COLO829 (cell line): ENCODE measurements at regions not wholly inside any gene's neighbourhood (a gene's known extent, or its start where the extent isn't known, plus 50 kb on each side); places are given as distances from the start of the nearest gene placed in this dataset.

ENCODE experiments used
- DNase-seq: peaks from one replicate; pipeline ENCODE4 v3.0.0; 2012; ENCODE audit warnings: low spot score

DNA sequence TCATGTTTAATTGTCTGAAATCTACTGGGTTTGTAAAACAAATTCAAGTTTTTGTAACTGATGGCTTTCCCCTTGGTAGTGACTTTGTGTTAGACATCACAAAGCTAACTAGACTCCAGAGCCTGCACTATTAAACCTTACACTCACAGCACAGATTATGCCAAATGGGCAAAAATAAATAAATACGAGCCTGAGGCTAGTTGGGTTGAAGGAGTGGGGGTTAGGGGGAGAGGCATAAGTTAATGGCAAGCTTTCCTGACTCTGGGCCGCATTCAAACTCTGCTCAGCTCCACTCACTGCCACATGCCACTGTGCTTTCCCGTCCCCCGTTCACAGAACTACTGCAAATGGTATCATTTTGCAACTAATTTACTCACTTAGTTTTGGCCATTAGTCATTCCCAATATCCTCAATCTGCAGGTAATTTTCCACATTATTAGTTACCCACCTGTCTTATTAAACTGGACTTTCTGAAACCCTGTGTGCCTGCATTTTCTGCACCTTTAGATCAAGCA is 1079.9 kb upstream of the PIK3C3 start:
- no peak for DNase-seq

DNA sequence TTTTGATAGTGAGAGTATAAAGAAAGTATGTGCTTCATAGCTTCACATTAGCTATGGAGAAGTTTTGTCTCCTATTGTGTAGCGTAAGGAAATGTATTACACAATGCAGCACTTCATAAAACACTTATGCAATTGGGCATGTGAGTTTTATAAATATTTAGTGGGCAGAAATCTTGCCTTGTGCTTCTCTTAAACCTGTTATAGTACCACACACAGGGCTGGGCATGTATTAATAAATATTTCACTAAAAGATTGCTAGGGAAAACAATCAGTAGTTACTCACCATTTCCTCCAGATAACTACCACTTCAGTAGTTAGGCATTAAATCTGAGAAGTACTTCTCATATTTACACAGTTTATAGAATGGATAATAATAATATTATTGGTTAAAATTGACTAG is 1080.8 kb upstream of the PIK3C3 start:
- no peak for DNase-seq

DNA sequence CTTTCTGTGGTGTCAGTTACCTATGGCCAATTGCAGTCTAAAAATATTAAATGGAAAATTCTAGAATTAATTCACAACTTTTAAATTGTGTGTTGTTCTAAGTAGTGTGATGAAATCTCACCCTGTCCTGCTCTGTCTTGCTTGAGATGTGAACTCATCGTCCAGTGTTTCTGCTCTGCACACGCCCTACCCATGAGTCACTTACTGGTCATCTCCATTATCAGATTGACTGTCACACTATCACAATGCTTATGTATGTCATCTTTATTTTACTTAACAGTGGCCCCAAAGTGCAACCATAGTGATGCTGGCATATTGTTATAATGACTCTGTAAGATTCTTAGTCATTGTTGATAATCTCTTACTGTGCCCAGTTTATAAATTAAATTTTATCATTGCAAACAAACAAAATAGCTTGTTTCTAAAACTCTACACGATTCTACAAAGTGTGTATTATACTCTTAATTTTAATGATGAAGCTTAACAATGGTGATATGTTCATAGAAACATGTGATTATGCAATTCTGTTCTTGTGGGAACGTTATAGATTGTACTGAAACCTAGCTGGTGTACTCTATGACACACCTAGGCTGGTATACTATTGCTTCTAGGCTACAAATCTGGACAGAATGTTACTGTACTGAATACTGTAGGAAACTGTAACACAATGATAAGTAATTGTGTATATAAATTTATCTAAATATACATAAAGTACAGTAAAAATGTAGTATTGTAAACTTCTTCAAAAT is 1086.8 kb upstream of the PIK3C3 start:
- no peak for DNase-seq

DNA sequence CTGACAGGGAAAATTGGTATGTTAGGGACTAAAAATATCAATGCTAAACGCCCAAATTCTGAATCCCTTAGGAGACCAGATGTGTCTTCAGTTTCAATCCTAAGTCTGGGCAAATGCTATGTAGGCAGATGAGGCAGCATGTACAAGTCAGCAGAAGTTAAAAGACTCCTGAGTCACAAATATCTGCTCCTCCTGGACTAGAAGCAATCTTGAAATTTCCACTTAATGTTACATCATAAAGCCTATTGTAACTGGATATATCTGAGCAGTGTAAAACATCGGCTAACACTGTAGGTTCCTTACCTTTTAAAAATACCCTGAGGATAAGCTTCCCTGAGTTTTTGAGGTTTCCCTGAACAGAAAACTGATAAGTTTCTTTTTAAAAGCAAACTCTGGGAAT is 1087.6 kb upstream of the PIK3C3 start:
- no peak for DNase-seq

DNA sequence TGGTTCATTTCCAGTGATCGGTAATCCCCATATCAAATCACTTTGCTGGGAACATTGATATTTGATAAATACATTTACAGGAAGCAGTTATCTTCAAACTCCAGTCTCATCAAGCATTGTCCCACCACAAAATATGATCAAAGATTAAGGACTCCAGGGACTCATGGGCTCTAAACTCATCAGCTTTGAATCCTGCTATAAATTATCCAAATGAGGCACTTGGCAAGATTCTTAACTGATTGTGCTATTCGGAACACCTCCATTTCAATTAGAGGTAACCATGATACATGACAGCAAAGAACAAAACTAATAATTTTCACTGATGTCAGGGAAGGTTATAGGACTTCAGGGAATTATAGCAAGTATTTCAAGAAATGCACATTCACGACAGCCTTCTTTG is 1088.1 kb upstream of the PIK3C3 start:
- DNase-seq, result no peak

DNA sequence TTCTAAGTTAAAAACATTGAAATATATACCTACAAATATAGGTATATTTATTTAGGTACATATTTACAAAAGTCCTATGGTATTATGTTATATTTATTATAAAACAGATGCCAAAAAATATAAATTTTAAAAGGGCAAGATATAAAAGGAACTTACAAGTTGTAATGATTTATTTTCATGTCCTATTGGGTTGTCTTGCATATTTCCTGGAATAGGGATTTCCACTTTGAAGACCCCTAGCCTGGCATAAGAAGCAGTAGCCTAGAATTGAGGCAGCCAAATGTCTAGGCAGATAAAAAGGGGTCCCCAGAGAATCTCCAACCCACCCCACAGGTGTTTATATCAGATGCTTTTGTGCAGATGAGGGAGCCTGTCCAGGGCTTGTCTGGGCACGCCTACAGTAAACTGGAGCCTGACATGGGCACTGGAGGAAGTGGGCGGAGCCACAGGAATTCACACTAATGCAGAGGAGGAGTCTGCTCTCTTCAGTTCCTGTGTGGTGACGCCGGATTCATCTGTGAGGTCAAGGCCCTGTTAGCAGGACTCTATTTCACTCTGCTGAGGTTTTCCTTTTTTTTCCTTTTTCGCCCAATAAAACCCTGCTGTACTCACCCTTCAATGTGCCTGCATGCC is 1088.9 kb upstream of the PIK3C3 start:
- no peak for DNase-seq

DNA sequence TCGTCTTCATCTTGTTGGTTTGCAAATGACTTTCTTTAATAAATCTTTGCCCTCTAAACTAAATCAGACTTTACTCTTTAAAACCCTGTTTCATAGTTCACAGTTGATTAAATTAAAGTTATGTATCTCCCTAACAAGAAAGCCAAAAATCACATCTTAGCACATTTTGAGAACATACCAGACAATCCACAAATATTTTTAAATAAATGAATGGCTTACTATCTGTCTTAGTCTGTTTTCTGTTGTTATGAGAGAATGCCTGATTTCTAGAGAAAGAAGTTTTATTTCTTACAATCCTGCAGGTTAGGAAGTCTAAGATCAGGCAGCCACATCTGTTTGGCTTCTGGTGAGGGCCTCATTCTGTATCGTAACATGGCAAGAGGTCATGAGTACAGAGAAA is 1090.2 kb upstream of the PIK3C3 start:
- DNase-seq, result no peak

DNA sequence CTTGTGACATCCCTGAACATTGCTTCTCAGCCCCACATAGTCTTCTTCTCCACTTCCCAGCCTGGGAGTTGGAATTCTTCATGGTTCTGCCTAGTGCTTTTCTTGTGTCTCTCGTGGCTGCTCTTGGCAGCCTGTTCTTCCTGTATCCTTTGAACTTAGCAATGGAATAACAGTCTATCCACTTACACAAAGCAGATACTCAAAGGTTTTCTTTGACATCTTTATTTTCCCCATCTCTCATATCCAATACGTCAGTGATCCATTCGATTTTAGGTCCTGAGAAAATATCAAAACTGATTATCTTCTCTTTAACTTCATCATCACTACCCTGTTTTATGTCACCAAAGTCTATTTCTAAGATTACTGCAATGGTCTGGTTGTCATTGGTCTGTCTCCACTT is 1091.2 kb upstream of the PIK3C3 start:
- no peak for DNase-seq

DNA sequence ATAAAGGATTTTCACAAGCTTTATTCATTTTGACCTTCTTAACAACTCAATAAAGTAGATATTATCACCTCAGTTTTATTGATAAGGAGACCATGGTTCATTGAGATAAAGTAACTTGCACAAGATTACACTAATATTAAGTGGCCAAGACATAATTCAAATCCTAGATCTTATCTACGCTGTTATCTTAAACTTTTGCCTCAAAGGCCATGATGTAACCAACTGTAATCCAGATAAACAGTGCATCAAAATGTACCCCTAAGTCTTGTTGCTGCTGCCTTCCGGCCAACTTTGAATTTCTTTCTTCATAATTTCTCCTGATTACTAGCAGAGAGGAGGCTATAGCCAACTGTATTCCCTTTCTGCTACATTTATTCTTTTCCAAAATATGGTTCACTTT is 1094.8 kb upstream of the PIK3C3 start:
- no peak for DNase-seq

DNA sequence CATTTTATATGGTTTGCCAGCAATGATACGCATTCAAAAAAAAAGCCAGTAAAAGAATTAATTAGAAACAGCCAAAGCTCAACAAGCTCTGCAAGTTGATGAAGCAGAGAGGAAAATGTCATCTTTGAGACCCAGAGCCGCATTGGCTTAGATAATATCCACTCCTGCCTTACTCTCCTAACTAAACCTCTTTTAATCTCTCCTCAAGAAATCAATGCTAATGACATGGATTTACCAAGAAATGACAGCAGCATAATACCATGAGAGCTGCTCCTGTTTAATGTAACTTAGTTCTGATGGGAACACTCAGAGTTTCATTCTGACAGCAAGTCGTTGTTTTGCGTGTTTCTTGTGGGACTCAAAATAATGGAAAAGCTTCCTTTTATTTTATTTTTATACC is 1099.4 kb upstream of the PIK3C3 start:
- DNase-seq, result no peak

DNA sequence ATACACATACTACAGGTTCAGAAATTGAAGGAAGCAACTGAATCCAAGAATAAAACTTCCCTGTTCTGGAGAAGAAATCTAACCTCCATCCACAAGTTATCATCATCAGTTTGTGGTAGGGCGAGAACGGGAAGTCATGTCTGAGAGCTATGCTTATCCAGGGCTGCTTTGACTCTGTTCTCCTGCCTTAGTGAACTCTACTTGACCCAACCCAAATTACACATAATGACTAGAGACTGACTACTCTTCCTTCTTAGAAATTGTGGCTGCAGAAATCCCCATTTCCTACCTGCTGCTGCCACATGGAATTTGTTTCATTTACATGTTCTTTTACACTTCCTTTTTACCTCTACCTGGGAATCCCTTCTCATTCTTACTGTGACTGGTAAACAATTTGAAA is 1102.6 kb upstream of the PIK3C3 start:
- no peak for DNase-seq

DNA sequence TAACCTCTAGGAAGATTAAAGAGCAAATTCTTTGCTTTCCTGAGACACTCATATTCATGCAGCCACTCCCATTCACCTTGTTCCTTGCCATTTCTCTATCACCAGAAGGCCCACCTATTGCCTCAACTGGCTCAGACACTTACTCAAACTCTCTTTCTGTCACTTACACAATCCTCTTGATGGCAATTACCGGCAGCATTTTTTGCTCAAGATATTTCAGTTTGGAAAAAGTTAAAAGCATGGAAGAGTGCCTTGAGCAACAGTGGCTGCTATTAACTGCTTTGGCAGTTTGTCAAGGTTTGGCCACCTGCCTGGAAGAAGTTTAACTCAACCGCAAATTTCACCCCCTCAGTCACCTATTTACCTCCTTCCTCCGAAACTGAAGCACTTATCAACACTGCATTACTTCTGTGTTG is 1104.0 kb upstream of the PIK3C3 start:
- DNase-seq, result no peak

DNA sequence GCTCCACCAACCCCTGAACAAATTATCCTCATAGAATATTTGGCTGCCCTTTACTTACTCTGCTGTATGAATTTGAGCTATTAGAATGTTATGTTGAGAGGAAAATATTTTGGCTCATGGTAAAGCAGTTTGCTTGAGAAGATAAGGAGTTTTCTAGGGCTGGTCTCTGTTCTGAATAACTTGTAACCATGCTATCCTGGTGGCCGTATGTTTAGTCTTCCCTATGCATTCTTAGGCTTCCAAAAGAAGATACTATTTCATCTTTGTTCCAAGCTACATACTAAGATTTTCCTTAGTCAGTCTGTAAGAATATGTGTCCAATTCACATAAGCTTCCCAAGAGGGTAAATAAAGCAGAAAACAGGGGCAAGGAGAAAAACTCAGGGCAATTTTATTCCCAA is 1105.1 kb upstream of the PIK3C3 start:
- no peak for DNase-seq

DNA sequence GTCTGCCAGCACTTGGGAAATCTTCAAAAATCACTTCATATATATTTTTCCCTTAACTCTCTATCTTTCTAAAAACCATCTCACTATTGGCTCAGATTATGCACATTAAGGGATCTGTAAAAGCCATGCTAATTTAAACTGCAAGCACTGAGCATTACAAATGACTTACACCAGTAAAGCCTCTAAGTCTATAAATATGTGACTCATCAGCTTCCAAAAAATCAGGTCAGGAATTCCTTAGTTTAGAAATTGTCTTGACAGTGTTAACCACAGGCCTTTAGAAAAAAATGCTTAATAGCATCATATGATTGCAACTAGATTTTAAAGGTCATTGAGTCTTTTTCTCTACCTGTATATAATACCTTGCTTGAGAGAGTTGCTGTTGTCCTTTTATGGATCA is 1113.6 kb upstream of the PIK3C3 start:
- DNase-seq, result no peak

DNA sequence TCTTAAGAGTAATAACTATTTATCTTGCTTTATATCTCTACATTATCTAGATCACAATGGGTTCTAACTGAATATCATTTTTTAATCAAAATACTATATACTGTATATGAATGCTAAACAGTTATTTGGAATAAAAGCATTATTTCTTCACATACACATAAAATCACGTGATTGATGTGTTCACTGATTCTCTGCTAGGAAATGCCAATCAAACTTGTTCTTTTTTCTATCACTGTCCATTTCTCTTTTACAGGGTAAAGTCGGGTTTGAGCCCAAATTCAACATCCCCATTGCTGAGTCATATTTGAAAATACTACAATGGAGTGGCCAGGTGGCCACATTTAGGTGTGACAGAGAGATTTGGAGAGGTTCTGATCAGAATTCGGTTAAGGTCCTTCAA is 1114.0 kb upstream of the PIK3C3 start:
- DNase-seq, result no peak

DNA sequence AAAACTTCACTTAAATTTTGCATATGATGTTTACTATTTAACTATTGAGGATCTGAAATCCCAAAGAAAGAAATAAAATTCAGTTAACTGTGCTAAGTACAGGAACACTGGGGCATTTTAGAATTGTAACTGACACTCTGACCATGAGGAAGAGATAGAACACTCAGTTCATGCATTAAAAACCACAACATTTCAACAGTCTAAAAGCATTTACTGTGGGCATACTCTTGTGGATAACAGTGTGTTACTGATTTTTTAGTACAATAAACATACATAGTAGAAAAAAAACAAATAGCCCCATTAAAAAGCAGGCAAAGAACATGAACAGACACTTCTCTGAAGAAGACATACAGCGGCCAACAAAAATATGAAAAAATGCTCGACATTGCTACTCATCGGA is 1122.7 kb upstream of the PIK3C3 start:
- DNase-seq, result no peak

DNA sequence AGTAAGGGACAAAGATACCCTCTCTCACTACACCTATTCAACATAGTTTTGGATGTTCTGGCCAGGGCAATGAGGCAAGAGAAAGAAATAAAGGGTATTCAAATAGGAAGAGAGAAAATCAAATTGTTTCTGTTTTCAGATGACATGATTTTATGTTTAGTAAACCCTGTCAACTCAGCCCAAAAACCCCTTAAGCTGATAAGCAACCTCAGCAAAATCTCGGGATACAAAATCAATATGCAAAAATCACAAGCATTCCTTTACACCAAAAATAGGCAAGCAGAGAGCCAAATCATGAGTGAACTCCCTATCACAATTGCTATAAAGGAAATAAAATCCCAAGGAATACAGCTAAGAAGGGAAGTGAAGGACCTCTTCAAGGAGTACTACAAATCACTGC is 1130.7 kb upstream of the PIK3C3 start:
- DNase-seq, result no peak

DNA sequence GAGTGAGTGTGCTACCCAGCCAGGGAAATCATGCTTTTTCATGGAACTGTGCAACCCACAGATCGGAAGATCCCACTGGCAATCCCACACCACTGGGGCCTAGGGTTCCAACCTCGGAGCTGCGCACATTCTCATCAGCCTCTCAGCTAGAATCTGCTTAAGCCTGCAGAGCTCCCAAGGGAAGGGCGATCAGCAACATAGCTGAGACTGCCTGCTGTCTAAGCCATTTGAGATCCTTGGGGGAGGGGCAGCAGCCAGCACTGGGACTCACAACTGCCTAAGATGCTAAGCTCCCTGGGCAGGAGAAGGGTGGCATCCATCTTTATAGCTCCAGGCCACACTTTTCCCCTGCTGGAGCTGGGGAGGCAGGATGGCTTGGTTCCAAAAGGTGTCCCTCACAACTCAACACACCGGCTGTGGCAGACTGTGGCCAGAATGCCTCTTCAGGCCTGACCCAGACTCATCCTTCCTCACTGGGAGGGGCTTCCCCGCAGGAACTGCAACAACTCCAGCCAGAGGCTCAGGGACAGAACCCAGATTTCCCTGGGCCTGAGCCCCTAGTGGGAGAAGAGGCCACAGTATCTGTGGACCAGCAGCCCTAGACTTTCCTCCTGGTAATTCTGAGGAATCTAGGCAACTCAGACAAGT is 1133.3 kb upstream of the PIK3C3 start:
- no peak for DNase-seq

DNA sequence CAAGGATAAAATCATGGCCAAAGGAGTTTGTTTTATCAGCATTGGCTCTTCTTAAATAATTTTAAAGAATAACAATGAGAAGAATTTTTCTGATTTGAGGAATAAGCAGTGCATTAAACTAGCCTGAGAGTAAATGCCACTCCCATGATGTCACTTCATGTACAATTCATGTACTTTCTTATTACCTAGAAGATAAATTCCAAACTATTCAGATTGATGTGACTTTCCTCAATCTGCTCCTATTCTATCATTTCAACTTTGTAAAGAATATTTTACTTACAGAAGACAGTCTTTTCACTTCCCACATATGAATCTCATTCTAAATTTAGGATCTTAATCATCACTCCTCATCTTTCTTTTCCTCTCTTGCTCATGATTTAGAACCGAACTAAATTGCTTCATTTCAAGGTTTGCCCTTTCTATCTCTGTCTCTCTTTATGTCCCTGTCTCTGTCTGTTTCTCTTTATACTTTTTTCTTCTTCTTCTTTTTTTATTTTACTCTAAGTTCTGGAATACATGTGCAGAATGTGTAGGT is 1142.0 kb upstream of the PIK3C3 start:
- DNase-seq, result no peak

DNA sequence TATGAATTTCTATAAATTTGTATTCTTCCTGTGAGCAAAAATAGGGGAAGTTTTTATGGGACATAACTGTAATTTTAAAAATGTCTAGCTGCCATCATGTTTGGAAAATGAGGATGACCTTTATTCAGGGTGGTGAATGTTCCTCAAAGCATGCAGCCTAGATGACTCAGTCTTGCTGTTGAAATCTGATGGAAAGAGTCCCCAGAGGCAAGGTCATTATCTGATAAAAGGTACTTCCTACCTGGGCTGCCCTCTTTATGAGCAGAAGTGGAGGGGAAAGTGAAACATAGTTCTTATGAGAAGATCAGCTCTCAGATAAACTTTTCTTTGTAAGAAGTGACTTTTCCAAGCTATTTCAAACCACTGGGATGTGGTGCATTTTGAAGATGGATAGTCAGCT is 1144.7 kb upstream of the PIK3C3 start:
- DNase-seq, result no peak

DNA sequence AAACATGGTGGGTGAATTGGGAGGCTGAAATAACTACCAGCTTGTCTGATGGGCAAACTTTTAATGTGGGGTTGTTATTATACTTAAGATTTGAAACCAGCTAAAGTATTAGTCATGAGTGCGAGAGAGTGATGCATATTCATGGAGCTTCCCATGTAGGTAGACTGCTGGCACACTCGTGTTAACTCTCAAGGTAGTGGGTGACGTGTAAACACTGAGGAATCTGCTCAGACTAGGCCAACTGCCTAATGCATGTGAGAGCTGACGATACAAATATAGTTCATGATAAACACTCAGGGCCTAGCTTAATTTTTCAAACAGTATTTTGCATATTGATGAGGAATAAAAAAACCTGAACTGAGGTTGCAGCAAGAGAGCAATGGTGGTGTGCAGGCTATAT is 1165.7 kb upstream of the PIK3C3 start:
- no peak for DNase-seq

DNA sequence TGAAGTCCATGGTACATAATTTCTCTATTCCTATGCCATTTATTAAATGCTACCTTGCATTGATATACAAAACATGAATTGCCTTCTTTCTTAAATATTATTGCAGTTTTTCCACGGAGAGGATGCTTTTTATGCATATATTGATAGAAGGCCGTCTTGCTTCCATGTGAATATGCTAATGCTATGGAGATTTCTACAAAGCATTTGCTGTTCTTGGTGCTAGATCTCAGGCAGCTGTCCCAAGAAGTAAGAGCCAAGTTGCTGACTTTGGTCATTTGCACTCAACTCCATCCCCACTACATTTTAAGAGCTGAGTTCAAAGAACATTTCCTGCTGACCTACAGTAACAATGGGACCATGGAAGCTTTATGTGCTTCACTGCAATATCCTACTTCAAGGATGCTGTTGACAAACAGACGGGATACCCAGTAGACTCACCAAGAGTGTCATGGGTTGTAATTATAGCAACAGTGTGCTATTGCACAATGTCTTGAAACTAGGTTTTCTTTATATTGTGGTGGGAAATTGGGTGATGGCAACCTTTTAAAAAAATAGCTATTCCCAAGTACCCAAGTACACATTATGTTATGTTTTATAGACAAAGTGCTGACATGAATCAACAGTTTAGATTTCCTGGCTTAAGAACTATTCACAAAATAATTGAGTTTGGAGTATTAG is 1172.4 kb upstream of the PIK3C3 start:
- DNase-seq, result no peak

DNA sequence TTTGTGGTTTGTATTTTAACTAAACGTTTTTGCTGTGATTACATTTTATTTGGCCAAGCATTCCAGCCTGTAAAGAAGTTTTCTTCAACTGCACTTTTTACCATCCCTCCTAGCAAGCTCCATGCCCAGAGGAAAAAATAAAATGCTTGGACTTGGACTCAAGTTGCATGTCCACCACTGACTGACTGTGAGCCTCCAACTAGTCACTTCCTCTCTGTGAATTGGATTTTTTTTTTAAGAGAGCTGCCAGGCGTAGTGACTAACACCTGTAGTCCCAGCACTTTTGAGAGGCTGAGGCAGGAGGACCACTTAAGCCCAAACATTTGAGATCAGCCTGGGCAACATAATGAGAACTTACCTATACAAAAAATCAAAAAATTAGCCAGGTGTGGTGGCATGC is 1185.2 kb upstream of the PIK3C3 start:
- no peak for DNase-seq
